Esophagus mucosa (tissue), 1 donor: ENCODE measurements at regions not wholly inside any gene's neighbourhood (a gene's known extent, or its start where the extent isn't known, plus 50 kb on each side); places are given as distances from the start of the nearest gene placed in this dataset.

Experiments
- ATAC-seq: fragments of 200-7000 bp; cut with Tn5 transposase; one replicate; pipeline ENCODE4 v1.9.1; 2020
- donor health status: DM: yes; HTN: yes; CAD: no.

DNA sequence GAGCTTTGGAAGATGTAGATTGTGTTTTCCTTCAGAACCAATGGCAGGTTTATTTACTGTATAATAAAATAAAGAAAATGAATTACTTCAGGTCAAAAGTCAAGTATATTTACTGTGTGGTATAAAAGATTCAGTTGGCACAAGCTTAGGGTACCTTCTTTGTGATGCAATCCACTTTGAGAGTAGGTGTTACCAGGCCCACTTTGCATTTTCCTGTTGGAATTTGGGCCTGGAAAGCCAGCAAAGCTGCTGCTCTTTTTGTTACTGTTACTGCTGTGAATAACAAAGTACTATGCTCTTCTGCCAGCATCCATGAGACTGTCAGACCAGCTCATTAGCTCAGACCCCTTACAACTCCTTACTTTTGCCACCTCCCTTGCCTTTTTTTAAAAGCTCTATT is 649.0 kb upstream of the SEL1L start:
- ATAC-seq, result no peak

DNA sequence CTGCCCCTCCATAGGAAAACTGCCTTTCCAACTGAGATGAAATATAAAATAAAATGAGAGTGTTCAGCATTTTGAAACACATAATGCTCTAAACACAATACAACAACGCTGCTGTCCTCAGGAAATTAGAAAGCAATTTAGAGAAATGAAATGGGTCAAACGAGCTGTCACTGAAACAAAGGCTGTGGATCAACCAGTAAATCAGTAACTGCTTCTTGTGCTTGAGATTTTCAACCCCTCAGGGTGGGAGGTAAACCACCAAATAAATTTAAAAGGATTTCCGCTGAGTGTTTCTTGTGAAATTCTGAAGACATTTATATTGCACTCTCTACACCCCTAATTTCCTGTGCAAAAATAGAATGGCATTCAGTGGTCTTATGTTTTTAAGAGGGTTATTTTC is 657.1 kb upstream of the SEL1L start:
- ATAC-seq, result no peak

DNA sequence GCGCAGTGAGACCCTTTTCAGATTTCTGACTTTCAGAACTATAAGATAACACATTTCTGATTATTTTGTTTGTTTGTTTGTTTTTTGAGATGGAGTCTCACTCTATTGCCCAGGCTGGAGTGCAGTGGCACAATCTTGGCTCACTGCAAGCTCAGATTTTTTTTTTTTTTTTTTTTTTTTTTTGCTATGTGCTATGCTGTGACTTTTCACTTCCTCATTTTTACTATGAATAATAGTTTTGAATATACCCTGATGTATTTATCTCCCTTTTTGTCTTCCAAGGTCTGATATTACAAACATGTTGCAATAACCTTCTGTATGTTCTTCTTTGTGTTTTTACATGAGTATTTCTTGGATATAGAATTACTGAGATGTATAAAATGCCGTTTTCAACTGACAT is 658.7 kb upstream of the SEL1L start:
- ATAC-seq, result no peak

DNA sequence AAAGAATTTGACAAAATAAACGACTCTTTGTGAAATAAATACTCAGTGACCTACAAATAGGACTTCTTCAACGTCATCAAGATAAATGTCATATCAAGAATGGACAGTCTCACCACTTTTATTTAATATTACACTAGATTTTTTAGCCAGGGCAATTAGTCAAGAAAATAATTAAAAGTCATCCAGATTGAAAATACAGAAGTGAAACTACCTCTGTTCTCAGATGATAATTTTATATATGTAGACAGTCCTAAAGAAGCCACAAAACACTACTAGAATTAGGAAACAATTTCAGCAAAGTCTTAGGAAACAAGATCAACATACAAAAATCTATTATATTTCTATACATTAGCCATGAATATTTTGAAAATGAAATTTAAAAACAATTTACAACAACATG is 689.6 kb upstream of the SEL1L start:
- ATAC-seq, result no peak

DNA sequence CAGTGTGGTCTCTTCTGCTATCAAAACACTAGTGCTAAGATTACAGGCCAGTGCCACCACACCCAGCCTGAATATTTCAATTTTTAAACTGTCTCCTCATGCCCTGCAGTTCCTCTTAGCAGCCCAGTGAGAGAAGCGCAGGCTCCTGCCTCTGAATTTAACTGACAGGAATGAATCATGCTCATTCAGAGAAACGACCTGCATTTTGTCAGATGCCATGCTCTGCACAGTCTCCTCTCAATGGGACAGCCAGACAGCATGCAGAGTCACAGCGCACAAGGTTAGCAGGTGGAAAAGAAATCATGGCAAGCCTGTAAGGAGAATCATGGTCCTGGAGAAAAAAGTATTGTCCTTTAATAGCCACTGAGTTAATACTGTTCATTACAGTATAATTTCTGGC is 691.0 kb upstream of the SEL1L start:
- no peak for ATAC-seq

DNA sequence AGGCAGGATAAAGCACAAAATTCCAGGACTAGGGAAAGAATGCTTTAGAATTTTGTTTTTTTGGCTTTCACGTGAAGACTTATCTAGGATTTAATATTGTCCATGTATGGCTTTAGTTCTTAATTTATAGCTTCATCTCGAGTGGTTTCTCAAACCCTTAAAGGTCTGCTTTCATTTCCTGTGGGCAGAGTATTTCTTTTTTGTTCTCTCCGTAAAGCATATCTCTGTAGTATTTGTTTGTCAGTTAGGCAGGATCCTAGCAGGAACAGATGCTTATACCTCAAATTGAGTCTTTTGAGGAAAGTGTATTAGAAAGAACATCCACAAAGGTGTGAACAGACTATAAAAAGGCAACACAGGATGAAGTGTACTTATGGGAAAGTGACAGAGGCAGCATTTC is 697.1 kb upstream of the SEL1L start:
- ATAC-seq, result no peak

DNA sequence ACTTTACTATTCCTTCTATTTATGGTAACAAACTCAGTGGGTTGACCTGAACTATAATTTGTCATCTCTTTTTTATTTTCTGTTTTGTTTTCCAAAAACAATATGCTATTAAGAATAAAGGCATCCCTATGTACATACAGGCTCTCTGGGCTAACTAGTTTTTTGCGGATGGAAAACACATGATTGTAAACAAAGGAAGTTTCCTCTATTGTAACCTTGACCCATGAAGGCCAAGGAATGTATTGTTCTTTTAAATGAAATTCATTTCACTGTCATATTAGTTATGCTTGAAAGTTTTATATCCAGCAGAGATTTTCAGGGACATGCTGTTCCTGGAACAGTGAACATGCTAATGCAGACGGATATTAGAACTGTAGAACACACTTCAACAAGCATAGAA is 705.0 kb upstream of the SEL1L start:
- ATAC-seq, result no peak

DNA sequence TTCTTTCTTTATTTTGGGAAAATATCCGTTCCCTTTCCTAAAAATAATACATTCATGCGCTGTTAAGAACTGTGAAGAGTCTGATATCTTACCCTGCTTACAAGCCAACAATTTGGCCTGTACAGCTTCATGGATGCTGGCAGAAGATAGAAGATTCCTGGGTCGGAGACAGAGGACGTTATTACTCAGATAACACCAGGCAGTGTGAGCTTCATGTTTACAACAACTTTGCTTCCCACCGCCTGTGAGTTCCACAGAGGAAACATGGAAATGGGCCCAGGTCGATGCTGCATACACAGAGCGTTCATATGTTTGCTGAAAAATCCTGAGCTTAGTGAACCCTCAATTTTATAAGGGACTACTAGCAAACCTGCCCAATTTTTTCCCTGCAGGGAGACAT is 705.6 kb upstream of the SEL1L start:
- ATAC-seq, result no peak

DNA sequence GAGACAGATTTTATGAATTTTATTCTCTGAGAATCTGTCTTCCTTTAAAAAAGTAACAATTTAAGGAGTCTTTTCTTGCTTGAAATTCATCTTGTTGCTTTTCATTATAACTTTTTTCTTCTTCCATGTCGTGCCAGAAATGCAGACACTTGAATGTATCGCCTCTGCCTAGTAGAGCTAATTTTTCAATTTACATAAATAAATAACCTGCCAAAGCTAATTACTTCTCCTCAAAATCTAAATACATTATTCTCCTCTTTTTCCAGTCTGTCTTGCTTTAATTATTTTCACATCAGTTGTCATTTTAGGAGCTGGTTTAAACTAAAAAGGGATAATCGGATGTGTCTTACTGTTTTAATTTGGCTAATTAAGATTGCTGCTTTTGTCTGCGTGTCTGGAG is 711.1 kb upstream of the SEL1L start:
- ATAC-seq, result no peak

DNA sequence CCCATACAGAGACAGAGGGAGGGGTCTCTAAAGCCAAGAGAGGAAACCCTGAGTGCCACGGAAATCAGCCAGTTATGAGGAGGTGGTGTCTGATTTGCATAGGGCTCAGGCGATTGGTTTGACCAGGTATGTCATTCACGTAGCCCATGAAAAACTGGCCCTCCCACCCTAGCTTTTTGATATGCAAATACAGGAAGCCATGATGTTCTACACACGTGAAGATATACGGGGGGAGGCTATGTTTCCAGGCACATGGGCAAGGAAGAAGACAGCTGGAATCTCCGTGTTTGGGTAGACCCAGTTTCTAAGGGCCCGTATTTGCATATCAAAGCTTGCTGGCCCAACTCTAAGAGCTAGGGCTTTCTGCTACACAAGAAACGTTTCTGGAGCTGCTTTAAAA is 717.8 kb upstream of the SEL1L start:
- no peak for ATAC-seq

DNA sequence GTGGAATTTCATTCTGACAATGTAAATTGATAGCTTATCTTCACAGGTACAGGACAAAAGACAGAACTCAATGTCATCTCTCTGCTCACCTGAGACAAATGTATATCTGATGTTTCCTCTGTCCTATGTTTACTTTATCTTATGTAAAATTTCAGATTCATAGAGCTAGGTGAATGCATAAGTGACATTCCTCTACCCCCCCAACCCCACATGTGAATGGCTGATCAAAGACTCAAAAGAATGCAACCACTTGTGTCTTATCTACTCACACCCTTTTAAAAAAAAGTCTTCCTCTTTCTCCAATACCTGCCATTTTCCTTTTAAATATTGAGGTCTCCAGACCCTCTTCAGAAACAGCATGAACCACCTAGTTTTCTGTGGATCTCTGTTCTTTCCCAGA is 736.6 kb upstream of the SEL1L start:
- no peak for ATAC-seq

DNA sequence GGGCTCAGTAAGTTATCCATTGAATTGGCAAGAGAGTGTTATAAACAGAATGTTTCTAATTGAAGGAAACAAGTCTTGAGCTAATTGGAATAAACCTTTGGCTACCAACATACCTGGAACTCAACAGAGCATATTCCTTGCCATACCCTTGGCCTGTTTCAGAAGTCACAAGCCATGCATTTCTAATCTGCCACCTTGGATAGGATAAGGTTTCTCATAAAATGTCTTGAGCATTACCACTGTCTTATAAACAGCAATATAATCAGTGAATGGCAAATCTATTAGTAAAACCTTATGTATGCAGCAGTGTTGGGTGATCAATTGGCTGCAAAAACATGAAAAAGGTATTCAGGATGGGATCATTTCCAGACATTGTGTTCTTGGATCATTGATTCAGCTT is 765.2 kb upstream of the SEL1L start:
- ATAC-seq, result no peak

DNA sequence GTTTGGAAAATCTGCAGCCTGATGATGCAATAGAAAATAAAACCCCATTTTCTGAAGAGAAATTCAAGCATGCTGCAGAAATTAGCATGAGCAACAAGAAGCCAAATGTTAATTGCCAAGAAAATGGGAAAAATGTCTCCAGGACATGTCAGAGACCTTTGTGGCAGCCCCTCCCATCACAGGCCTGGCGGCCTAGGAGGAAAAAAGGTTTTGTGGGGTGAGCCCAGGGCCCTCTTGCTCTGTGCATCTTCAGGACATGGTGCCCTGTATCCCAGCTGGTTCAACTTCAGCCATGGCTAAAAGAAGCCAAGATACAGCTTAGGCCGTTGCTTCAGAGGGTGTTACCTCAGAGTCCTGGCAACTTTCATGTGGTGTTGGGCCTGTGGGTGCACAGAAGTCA is 775.5 kb upstream of the SEL1L start:
- ATAC-seq, result no peak

DNA sequence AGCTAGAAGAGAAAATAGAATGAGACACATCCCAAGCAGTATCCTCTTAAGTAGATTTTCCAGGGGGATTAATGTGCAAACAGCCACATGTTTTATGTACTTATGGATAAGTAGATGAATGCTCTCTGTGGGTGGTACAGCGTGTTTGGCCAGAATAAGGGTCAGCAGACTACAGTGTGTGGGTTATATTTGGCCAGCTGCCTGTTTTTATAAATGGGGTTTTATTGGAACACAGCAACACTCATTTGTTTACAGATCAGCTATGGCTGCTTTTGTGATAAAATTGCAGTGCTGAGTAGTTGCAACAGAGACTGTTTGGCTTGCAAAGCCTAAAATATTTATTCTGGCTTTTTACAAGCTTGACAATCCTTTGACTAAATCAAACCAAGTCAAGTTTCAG is 780.2 kb upstream of the SEL1L start:
- no peak for ATAC-seq

DNA sequence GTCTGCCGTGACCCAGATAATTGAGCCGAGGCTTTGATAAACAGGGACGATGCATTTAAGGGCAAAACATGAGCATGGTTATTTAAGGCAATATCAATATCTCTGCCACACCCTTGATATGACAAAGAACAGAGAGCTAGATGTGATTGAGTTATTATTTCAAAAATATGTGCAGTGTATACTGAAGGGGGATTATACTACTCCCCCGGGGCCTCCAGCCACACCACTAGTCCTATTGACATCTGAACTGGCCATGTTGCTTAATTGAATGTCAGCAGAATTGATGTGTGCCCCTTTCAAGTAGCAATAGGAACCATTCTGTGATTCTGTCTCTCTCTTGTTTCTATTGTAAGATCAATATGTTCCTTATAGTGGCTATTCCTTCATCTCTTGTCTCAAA is 794.8 kb upstream of the SEL1L start:
- ATAC-seq, result no peak

DNA sequence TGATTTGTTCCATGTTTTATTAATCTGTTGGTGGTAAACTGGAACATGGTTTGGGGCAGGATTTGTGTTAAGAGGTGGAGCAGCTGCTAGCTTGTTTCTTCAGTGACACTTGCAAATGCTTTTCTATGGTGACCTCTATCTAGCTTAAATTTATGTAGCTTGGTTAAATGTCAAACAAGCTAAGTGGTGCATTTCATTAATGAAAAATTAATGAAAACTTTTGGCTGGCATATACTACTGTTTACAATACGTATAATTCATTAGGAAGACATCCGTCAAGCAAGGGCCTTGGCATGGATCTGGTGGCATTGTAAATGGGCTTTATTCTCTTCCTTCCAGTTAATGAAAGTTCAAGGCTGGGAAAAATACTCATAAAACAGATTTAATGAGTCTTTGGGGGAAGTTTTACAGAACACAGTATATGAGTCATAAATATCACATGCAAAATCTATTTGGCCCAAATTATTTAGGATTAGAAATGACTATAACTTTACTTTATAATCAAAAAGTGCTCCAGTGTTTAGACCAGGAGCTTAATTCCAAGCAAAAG is 807.7 kb upstream of the SEL1L start:
- ATAC-seq, result no peak

DNA sequence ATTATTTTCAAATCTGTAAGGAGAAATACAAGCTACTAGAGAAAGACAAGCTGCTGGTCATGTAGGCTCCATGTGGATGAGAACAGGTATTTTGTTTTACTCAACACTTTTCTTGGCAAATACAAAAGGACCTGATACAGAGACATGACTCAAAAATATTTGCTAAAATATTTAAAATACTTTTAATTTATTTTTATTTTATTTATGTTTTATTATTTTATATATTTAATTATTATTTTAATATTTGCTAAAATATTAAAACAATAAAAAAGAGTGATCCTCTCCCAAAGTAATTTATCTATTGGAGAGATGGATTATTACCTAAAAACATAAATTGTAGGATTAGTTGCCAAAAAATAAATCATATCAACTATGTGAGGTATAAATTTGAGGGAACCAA is 808.9 kb upstream of the SEL1L start:
- ATAC-seq, result no peak

DNA sequence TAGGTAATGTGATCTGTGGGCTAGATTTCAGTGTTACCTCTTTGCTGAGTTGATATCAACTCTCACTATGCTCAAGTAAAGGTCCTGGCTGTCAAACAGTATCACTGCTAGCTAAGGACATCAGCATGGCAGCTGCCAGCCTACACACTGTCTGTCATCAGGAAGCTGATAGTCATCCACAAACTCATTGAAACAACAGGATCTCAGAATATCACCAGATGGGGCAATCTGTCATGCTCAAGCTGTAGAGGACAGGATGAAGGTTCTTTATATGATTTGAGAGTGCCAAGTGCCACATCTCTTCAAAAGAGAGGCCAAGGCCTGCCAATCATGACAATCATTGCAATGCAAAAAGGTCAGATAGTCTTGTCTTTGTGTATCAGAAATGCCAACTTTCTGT is 811.5 kb upstream of the SEL1L start:
- no peak for ATAC-seq

DNA sequence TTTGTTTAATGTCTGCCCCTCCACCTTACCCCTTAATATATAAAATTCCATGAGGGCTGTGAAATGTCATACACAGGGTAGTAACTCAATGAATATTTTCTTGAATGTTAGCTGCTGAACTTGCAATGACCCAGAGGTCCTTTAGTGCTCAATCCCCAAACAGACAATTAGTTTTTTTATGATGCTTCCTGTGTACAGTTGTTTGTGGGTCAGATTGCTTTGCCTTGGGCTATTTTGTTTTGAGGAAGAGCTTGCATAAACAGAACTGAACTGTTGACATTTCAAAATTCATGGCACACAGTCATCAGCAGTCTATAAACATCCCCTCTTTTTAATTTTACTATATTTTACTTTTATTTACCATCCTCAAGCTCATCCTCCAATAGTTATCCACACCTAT is 820.5 kb upstream of the SEL1L start:
- ATAC-seq, result no peak

DNA sequence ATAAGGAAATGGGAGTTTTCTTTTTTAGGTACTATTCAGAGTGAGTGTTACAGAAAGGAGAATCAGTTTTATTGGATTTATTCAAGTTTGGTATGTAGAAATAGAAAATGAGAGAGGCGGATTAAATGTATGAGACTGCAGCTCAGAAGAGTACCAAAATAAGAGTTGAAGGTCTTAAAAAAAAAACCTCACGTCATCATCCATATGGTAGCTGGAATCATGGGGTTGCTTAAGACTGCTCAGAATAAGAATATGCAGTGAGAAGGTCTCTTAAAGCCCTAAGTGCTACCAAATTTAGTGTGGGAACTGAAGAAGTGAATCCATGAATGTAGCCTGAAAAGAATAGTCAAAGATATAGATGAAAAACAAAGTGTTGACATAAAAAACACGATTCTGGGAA is 825.5 kb upstream of the SEL1L start:
- ATAC-seq, result no peak

DNA sequence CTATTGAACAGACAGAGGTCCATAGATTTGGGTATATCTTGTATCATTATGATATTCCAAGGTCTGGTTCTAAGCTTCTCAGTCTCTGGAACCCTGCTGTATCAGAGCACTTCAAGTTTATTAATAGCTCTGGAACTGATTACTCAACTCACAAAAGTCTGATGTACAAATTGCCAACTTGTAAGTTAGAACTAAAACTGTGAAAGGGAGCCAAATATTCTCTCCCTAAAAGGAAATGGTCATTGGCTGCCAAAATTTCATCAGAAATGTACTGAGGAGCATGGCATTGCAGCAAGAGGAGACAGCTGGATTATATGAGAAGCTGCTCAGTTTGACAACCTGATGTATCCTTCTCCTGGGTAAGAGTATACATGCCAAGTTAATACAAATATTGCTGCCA is 828.8 kb upstream of the SEL1L start:
- no peak for ATAC-seq

DNA sequence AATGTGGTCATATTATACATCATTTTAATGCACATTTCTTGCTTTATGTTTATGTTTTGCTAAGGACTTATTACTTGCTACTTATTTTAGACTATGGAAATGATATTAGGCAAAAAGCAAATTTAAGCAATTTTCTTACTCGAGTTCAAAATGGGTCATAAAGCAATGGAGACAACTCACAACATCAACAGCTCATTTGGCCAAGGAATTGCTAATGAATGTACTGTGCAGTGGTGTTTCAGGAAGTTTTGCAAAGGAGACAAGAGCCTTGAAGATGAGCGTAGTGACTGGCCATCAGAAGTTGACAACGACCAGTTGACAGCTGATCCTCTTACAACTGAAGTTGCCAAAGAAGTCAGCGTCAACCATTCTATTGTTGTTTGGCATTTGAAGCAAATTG is 831.8 kb upstream of the SEL1L start:
- no peak for ATAC-seq

DNA sequence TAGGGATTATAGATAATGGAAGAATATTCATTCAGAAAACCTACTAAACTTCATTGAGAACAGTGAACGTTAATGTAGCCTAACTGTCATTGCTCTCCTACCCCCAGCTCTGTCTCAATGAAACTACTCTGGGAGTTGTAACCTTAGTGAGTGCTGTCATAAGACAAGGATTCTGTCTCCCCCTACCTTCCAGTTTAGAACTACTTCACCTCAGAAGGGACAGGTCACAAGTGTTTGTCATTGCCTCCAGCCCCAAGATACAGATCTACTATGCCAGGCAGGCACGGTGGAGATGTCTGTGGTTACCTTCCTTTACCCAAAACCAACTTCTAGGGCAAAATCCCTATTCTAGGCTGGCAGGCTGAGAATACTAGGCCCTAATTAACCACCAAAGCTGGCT is 833.1 kb upstream of the SEL1L start:
- ATAC-seq, result no peak

DNA sequence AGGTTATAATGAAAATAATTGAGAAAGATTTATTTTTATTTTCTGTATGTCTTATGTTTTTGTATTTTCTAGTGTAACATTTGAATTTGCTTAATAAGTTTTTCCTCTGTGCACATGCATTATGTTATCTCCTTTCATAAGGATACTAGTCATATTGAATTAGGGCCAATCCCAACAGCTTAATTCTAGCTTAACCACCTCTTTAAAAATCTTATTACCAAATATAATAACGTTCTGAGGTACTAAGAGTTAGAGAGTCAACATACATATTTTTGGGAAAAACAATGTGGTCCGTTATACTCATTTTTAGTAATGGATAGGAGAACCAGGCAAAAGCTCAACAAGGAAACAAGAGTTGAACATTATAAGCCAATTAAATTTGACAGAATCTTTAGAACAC is 845.6 kb upstream of the SEL1L start:
- ATAC-seq, result no peak

DNA sequence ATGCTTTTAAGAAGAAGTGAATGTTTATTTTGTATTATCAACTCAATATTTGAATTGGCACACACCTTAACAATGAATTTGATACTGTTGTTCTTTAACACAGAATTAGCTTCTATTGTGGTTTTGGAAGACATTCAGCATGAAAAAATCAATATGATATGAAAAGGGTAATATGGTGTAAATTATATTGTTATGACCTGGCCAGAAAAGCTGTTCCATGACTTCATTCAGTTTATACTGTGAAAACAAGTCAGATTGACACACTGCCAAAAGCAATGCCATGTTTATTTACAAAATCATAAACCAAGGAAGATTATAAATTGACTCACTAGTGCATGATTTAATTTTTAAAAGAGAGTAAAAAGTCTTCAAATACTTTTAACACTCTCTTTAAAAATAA is 851.4 kb upstream of the SEL1L start:
- ATAC-seq, result no peak

DNA sequence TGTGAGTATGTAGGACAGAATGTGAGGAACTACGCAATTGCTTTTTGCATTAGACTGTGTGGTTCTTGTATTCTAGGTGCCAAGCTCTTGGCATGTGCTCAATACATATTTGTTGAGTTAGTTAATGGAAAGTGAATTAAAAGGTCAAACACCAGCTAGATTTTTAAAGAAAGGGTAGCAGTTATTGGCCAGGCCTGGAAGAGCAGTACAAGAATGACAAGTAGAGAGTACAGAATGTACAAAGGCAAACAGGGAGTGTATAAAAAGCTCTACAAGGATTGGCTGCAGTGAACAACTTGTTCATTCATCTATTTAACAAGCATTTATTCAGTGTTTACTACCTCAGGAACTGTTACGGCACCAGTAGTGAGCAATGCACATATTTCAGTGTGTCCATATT is 854.0 kb upstream of the SEL1L start:
- no peak for ATAC-seq
